ENCODE measurements at regions not wholly inside any gene's neighbourhood (a gene's known extent, or its start where the extent isn't known, plus 50 kb on each side); places are given as distances from the start of the nearest gene placed in this dataset.

DNA sequence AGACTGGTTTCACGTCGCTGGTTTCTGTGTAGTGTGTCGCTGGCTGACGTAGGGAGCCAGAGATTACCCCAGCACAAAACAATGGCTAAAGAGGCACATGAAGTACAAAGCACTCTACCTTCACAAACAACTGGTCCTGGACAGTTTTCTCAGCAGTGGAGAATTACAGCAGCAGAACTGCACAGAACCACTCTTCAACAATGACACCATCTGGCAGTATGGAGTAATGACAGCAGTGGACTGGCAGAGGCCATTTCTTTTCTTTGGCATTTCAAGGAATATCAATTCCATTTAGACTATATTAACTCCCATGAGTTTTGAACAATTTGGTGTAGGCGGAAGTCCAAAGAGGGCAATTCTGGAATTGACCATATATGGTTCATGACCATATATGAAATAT lies 1074.1 kb downstream of the AACS start:
- H2AFZ ChIP-seq (ENCODE audit: low read length) = no peak overlapping the region
- no peaks in the 10 kb centered on the region for H3K4me1 ChIP-seq (ENCODE audit: insufficient read depth, low read length)
- DNase-seq (ENCODE audit: insufficient read length, low spot score, missing footprints) = no peak
- TF ChIP-seq, protein P1, sequence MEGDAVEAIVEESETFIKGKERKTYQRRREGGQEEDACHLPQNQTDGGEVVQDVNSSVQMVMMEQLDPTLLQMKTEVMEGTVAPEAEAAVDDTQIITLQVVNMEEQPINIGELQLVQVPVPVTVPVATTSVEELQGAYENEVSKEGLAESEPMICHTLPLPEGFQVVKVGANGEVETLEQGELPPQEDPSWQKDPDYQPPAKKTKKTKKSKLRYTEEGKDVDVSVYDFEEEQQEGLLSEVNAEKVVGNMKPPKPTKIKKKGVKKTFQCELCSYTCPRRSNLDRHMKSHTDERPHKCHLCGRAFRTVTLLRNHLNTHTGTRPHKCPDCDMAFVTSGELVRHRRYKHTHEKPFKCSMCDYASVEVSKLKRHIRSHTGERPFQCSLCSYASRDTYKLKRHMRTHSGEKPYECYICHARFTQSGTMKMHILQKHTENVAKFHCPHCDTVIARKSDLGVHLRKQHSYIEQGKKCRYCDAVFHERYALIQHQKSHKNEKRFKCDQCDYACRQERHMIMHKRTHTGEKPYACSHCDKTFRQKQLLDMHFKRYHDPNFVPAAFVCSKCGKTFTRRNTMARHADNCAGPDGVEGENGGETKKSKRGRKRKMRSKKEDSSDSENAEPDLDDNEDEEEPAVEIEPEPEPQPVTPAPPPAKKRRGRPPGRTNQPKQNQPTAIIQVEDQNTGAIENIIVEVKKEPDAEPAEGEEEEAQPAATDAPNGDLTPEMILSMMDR (IDR thresholded peaks at IDR 0.05; ENCODE audit: extremely low read depth, low read depth, low read length) = no peak
- H3K36me3 ChIP-seq (ENCODE audit: insufficient read depth, low read length) = no peaks in the 10 kb centered on the region
- no peaks in the 10 kb centered on the region for H4K20me1 ChIP-seq (ENCODE audit: insufficient read depth, low read length)
- no peaks in the 10 kb centered on the region for H3K79me2 ChIP-seq (ENCODE audit: insufficient read depth, low read length)
- H3K27ac ChIP-seq (ENCODE audit: low read depth, low read length) = no peak overlapping the region
- H3K4me2 ChIP-seq (ENCODE audit: insufficient read depth, low read length) = no peak overlapping the region
- no peak overlapping the region for H3K4me3 ChIP-seq (ENCODE audit: insufficient read depth, low read length)
- H3K9me3 ChIP-seq (ENCODE audit: low read depth, low read length) = peaks cover 5% of the 10 kb centered on the region
- H3K27me3 ChIP-seq (ENCODE audit: insufficient read depth, low read length) = no peaks in the 10 kb centered on the region

DNA sequence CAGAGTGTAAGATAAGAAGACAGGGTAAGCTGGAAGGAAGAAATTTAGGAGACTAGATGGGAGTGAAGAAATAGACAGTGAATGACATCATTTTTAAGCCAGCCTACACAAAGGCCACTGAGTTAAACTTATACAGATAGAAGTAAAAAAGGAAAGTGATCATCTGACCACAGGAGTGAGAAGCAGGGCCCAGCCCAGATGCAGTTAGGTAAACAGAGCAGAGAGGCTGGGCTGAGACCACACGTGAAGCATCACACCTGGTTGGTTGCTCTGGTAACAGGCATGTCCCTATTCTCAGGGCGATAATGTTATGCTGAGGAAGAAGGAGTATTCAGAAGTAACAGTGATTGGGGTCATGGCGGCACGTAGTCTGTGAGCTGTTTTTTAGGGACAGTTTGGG lies 1079.4 kb downstream of the AACS start:
- Histone ChIP-seq H3K36me3 (ENCODE audit: insufficient read depth, low read length) (no peaks in the 10 kb centered on the region), H3K79me2 (ENCODE audit: insufficient read depth, low read length) (no peaks in the 10 kb centered on the region), H3K4me2 (ENCODE audit: insufficient read depth, low read length) (no peak overlapping the region), H3K4me3 (ENCODE audit: insufficient read depth, low read length) (no peak overlapping the region), H3K27ac (ENCODE audit: low read depth, low read length) (no peak overlapping the region), H3K4me1 (ENCODE audit: insufficient read depth, low read length) (no peaks in the 10 kb centered on the region), H4K20me1 (ENCODE audit: insufficient read depth, low read length) (no peaks in the 10 kb centered on the region), H2AFZ (ENCODE audit: low read length) (no peak overlapping the region), H3K9me3 (ENCODE audit: low read depth, low read length) (no peaks in the 10 kb centered on the region), H3K27me3 (ENCODE audit: insufficient read depth, low read length) (no peaks in the 10 kb centered on the region)
- TF ChIP-seq, protein P1 (IDR thresholded peaks at IDR 0.05; ENCODE audit: extremely low read depth, low read depth, low read length) = no peak
- DNase-seq (ENCODE audit: insufficient read length, low spot score, missing footprints) = no peak

DNA sequence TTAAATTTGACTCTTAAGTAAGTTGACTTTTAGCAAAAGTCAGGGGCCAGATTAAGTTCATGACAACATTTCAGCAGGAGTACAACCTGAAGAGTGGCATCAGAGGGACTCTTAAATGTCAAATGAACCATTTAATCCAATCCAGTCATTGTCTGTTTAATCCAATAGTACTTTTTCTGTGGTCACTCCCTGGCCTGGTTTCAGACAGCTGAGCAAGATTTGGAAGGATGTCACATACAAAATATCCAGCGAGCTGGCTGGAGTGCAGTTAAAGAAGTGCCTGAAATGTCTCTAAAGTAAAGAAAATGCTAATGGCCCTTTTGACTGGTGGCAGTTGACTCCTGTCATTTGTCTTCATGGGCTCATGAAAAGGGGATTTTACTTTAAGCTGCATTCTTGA lies 1082.1 kb downstream of the AACS start:
- Histone ChIP-seq H3K79me2 (ENCODE audit: insufficient read depth, low read length) (no peaks in the 10 kb centered on the region), H2AFZ (ENCODE audit: low read length) (no peak overlapping the region), H3K27me3 (ENCODE audit: insufficient read depth, low read length) (no peaks in the 10 kb centered on the region), H4K20me1 (ENCODE audit: insufficient read depth, low read length) (no peaks in the 10 kb centered on the region), H3K4me1 (ENCODE audit: insufficient read depth, low read length) (no peaks in the 10 kb centered on the region), H3K4me3 (ENCODE audit: insufficient read depth, low read length) (no peak overlapping the region), H3K4me2 (ENCODE audit: insufficient read depth, low read length) (no peak overlapping the region), H3K9me3 (ENCODE audit: low read depth, low read length) (no peaks in the 10 kb centered on the region), H3K27ac (ENCODE audit: low read depth, low read length) (no peak overlapping the region), H3K36me3 (ENCODE audit: insufficient read depth, low read length) (no peaks in the 10 kb centered on the region)
- DNase-seq (ENCODE audit: insufficient read length, low spot score, missing footprints) = peak; percentile 35
- TF ChIP-seq, protein P1 (IDR thresholded peaks at IDR 0.05; ENCODE audit: extremely low read depth, low read depth, low read length) = no peak

DNA sequence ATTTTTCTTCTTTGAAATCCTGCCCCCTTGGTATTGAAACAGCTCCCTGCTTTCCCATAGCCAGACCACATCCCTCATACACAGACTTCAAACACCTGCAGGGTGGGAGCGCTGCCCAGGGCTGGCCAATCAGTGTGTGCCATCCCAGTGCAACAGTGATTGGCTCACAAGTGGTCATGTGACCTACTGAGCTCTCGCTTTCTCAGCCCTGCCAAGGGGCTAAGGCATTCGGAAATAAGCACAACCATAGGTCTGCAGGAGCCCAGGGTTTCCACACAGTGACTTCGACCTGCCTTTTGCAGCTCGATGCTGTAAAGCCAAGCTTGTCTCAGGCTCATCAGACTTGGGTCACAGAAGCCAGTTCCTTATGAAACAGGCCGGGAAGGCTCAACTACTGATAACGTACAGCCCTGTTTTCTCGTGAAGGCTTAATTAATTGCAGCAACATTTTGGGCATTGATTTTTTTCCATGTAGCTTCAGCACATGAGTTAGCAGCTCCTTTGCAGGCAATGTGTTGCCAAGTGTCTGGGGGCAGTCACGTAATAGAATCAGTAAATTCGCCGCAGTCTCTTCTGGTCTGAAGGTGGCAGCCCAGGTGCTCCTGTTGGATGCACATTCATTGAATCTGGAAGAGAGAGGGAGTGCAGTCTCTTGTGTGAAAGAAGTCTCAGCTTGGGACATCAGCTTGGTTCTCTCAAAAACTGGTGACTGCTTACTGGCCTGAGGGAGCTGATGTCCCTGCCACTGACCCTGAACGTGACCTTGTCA lies 1091.8 kb downstream of the AACS start:
- TF ChIP-seq, protein P1 (IDR thresholded peaks at IDR 0.05; ENCODE audit: extremely low read depth, low read depth, low read length) = no peak
- DNase-seq (ENCODE audit: insufficient read length, low spot score, missing footprints) = no peak
- no peaks in the 10 kb centered on the region for H3K9me3 ChIP-seq (ENCODE audit: low read depth, low read length)
- H4K20me1 ChIP-seq (ENCODE audit: insufficient read depth, low read length) = no peaks in the 10 kb centered on the region
- no peak overlapping the region for H3K4me3 ChIP-seq (ENCODE audit: insufficient read depth, low read length)
- H3K27me3 ChIP-seq (ENCODE audit: insufficient read depth, low read length) = no peaks in the 10 kb centered on the region
- no peaks in the 10 kb centered on the region for H3K36me3 ChIP-seq (ENCODE audit: insufficient read depth, low read length)
- no peak overlapping the region for H2AFZ ChIP-seq (ENCODE audit: low read length)
- H3K4me2 ChIP-seq (ENCODE audit: insufficient read depth, low read length) = no peak overlapping the region
- H3K79me2 ChIP-seq (ENCODE audit: insufficient read depth, low read length) = no peaks in the 10 kb centered on the region
- no peak overlapping the region for H3K27ac ChIP-seq (ENCODE audit: low read depth, low read length)
- no peaks in the 10 kb centered on the region for H3K4me1 ChIP-seq (ENCODE audit: insufficient read depth, low read length)
